Endodermal cell (in vitro differentiated cells): ENCODE measurements at regions not wholly inside any gene's neighbourhood (a gene's known extent, or its start where the extent isn't known, plus 50 kb on each side); places are given as distances from the start of the nearest gene placed in this dataset.
A peak's percentile ranks its signal among the peaks of the same experiment; 100 is the strongest.

ENCODE experiments used
- DNase-seq: peaks from one replicate; pipeline ENCODE4 v3.0.0-alpha.2; 2017
- H3K27ac ChIP-seq: 2 replicates; pipeline ENCODE4 v1.5.1; 2013; ENCODE audit warnings: mild to moderate bottlenecking, low read depth, low read length, moderate library complexity
- H3K27me3 ChIP-seq: 2 replicates; pipeline ENCODE4 v1.6.1; 2013; ENCODE audit warnings: mild to moderate bottlenecking, low read length, moderate library complexity; ENCODE audit not compliant: insufficient read depth, control insufficient read depth, poor library complexity, severe bottlenecking
- H3K36me3 ChIP-seq: 2 replicates; pipeline ENCODE4 v1.7.0; 2013; ENCODE audit warnings: mild to moderate bottlenecking, low read length, moderate library complexity; ENCODE audit not compliant: control insufficient read depth, insufficient read depth
- H3K4me1 ChIP-seq: one replicate; pipeline ENCODE4 v1.7.0; 2013; ENCODE audit warnings: low read length; ENCODE audit not compliant: control insufficient read depth, insufficient read depth
- H3K4me3 ChIP-seq: 2 replicates; pipeline ENCODE4 v1.5.1; 2013; ENCODE audit warnings: mild to moderate bottlenecking, low read length, moderate library complexity
- H3K9ac ChIP-seq: 2 replicates; pipeline ENCODE4 v1.6.1; 2013; ENCODE audit warnings: mild to moderate bottlenecking, low read length, moderate library complexity; ENCODE audit not compliant: poor library complexity, severe bottlenecking; ENCODE audit errors: extremely low read depth
- H3K9me3 ChIP-seq: 2 replicates; pipeline ENCODE4 v1.6.1; 2013; ENCODE audit warnings: mild to moderate bottlenecking, low read length, moderate library complexity; ENCODE audit not compliant: control insufficient read depth
- H3K27ac Mint-ChIP-seq: 2 replicates; pipeline ENCODE4 v1.8.0; 2020; ENCODE audit warnings: mixed read lengths
- H3K27me3 Mint-ChIP-seq: 2 replicates; pipeline ENCODE4 v1.8.0; 2021; ENCODE audit warnings: mild to moderate bottlenecking, mixed read lengths; ENCODE audit not compliant: insufficient read depth
- H3K36me3 Mint-ChIP-seq: 2 replicates; pipeline ENCODE4 v1.8.0; 2020; ENCODE audit warnings: low read depth, mixed read lengths
- H3K4me1 Mint-ChIP-seq: 2 replicates; pipeline ENCODE4 v1.8.0; 2020; ENCODE audit warnings: mixed read lengths
- H3K4me3 Mint-ChIP-seq: 2 replicates; pipeline ENCODE4 v1.8.0; 2020; ENCODE audit warnings: mild to moderate bottlenecking, moderate library complexity, mixed read lengths
- H3K9me3 Mint-ChIP-seq: 2 replicates; pipeline ENCODE4 v1.8.0; 2020; ENCODE audit warnings: mild to moderate bottlenecking, mixed read lengths
- CTCF ChIP-seq: fragments of 200-600 bp; sonication (generic); conservative IDR thresholded peaks from 2 replicates; pipeline ENCODE4 v1.5.0; 2021; ENCODE audit warnings: antibody characterized with exemption, mild to moderate bottlenecking
- WGBS, 2 experiments: methylation state at CpG; one replicate each; pipeline versions ENCODE4 v1.1.5 to v1.1.7; 2013; ENCODE audit warnings: missing lambda C conversion rate in 2 of 2, mixed read lengths in 1 of 2; ENCODE audit not compliant: insufficient coverage in 1 of 2, insufficient read length in 1 of 2; 5-methylcytosine and 5-hydroxymethylcytosine counted together

DNA sequence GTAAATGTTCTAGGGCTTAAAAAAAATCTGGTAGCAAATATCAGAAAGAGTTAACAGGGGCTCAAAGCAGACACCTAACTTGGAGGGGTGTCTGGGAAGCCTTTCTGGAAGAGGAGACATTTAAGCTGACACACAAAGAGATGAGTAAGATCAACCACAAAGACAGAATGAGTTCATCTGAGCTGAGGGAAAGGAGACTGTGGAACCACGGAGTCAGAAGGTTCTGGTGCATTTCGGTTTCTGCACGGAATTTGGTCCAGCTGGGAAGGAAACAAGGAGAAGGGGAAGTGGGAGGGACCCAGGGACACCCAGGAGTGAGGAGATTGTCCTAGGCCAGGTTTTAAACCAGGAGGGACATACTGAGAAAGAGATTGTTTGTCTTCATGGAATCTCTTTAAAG lies 161.1 kb downstream of the PHETA1 start:
- H3K4me3 Mint-ChIP-seq, result no peak overlapping the region
- no peak for DNase-seq
- TF ChIP-seq CTCF, result no peak
- H3K9ac ChIP-seq, result no peak overlapping the region
- H3K4me3 ChIP-seq, result no peak overlapping the region
- no peaks in the 10 kb centered on the region for H3K27me3 Mint-ChIP-seq
- H3K27ac Mint-ChIP-seq, result no peak overlapping the region
- H3K4me1 ChIP-seq, result peaks cover 3% of the 10 kb centered on the region
- H3K9me3 ChIP-seq, result no peaks in the 10 kb centered on the region
- H3K27me3 ChIP-seq, result no peaks in the 10 kb centered on the region
- no peaks in the 10 kb centered on the region for H3K36me3 ChIP-seq
- peaks cover 10% of the 10 kb centered on the region for H3K4me1 Mint-ChIP-seq
- H3K36me3 Mint-ChIP-seq, result no peaks in the 10 kb centered on the region
- no peaks in the 10 kb centered on the region for H3K9me3 Mint-ChIP-seq
- WGBS, 2 experiments, result 69 to 91% methylated on average over 2 to 3 of the region's 3 CpGs
- H3K27ac ChIP-seq, result no peak overlapping the region

- Histone ChIP-seq H3K36me3 (no peaks in the 10 kb centered on the region), H3K4me3 (no peak overlapping the region), H3K27ac (peak overlapping the region; percentile 38), H3K9ac (no peak overlapping the region), H3K9me3 (no peaks in the 10 kb centered on the region), H3K27me3 (no peaks in the 10 kb centered on the region), H3K4me1 (peaks cover 3% of the 10 kb centered on the region)
- 72 to 92% methylated on average over 11 to 15 of the region's 15 CpGs for WGBS, 2 experiments
- TF ChIP-seq CTCF, result no peak
- H3K27ac Mint-ChIP-seq, result no peak overlapping the region
- H3K36me3 Mint-ChIP-seq, result no peaks in the 10 kb centered on the region
- no peaks in the 10 kb centered on the region for H3K27me3 Mint-ChIP-seq
- peaks cover 3% of the 10 kb centered on the region for H3K4me1 Mint-ChIP-seq
- no peak for DNase-seq
- no peaks in the 10 kb centered on the region for H3K9me3 Mint-ChIP-seq
- H3K4me3 Mint-ChIP-seq, result no peak overlapping the region
Observed at GRCh38 chr12:111204788-111205241, 164.1 kb downstream of the PHETA1 start.

DNA sequence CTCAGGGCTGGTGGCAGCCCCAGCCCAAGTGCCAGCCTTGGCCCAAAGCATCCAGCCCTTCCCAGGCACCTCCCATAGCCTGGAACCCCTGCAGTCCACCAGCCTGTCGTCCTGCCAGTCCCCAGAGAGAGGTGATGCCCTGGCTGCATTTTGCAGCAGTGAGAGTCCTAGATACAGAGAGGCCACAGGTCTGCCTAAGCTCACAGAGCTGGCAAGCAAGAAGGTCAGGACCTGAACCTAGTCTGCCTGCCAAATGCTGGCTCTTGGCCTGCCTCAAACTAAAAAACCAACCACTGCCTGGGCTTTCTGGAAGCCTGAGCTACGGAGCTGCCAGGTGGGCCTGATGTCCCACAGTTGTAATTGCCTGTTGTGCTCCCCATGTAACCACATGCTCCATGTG lies 164.9 kb downstream of the PHETA1 start:
- Mint-ChIP-seq H3K9me3 (no peaks in the 10 kb centered on the region), H3K4me1 (peaks cover 3% of the 10 kb centered on the region), H3K27ac (no peak overlapping the region), H3K36me3 (no peaks in the 10 kb centered on the region), H3K4me3 (no peak overlapping the region), H3K27me3 (no peaks in the 10 kb centered on the region)
- TF ChIP-seq CTCF, result no peak
- H3K9ac ChIP-seq, result no peak overlapping the region
- DNase-seq, result no peak
- WGBS, 2 experiments, result 91 to 93% methylated on average over 2 of the region's 2 CpGs
- H3K4me1 ChIP-seq, result no peaks in the 10 kb centered on the region
- H3K4me3 ChIP-seq, result no peak overlapping the region
- H3K36me3 ChIP-seq, result no peaks in the 10 kb centered on the region
- no peaks in the 10 kb centered on the region for H3K9me3 ChIP-seq
- H3K27me3 ChIP-seq, result no peaks in the 10 kb centered on the region
- H3K27ac ChIP-seq, result no peak overlapping the region
